Middle frontal gyrus (tissue), 1 donor: ENCODE measurements at regions not wholly inside any gene's neighbourhood (a gene's known extent, or its start where the extent isn't known, plus 50 kb on each side); places are given as distances from the start of the nearest gene placed in this dataset.

ENCODE experiments used
- DNase-seq: peaks from one replicate; pipeline ENCODE4 v3.0.0-alpha.2; 2015; ENCODE audit warnings: low spot score; ENCODE audit errors: extremely low spot score

GRCh38 chr5:3226196-3226920 is 369.3 kb upstream of the IRX1 start:
- DNase-seq = peak; percentile 46

GRCh38 chr5:3225201-3225960 is 370.3 kb upstream of the IRX1 start:
- DNase-seq = no peak

- DNase-seq = no peak
Measured at GRCh38 chr5:3222924-3223323, 372.7 kb upstream of the IRX1 start.

GRCh38 chr5:3221432-3221831 is 374.2 kb upstream of the IRX1 start:
- DNase-seq = no peak

GRCh38 chr5:3220638-3221288 is 374.9 kb upstream of the IRX1 start:
- DNase-seq = no peak

GRCh38 chr5:3220201-3220600 is 375.4 kb upstream of the IRX1 start:
- no peak for DNase-seq

GRCh38 chr5:3218916-3219650 is 376.5 kb upstream of the IRX1 start:
- DNase-seq = no peak

GRCh38 chr5:3217771-3218495 is 377.7 kb upstream of the IRX1 start:
- no peak for DNase-seq

GRCh38 chr5:3217114-3217513 is 378.5 kb upstream of the IRX1 start:
- DNase-seq = no peak

GRCh38 chr5:3216386-3216785 is 379.2 kb upstream of the IRX1 start:
- no peak for DNase-seq

- DNase-seq = no peak
Measured at GRCh38 chr5:3214838-3215374, 380.7 kb upstream of the IRX1 start.

- DNase-seq = no peak
Measured at GRCh38 chr5:3214396-3214795, 381.2 kb upstream of the IRX1 start.

GRCh38 chr5:3212869-3213268 is 382.8 kb upstream of the IRX1 start:
- no peak for DNase-seq

- no peak for DNase-seq
Measured at GRCh38 chr5:3210531-3210930, 385.1 kb upstream of the IRX1 start.

GRCh38 chr5:3209918-3210317 is 385.7 kb upstream of the IRX1 start:
- no peak for DNase-seq

GRCh38 chr5:3202570-3202969 is 393.1 kb upstream of the IRX1 start:
- DNase-seq = no peak

GRCh38 chr5:3201941-3202340 is 393.7 kb upstream of the IRX1 start:
- DNase-seq = no peak

- DNase-seq = no peak
Measured at GRCh38 chr5:3201121-3201520, 394.5 kb upstream of the IRX1 start.

GRCh38 chr5:3199962-3200755 is 395.5 kb upstream of the IRX1 start:
- DNase-seq = no peak

- no peak for DNase-seq
Measured at GRCh38 chr5:3198074-3198449, 397.6 kb upstream of the IRX1 start.
